Fibroblast of villous mesenchyme (primary cell): ENCODE measurements at regions not wholly inside any gene's neighbourhood (a gene's known extent, or its start where the extent isn't known, plus 50 kb on each side); places are given as distances from the start of the nearest gene placed in this dataset.
"Not testable (repeated sequence)": the region's sequence is repeated elsewhere in the genome, so short reads cannot be mapped to it uniquely, and the experiment has no call there.

Source experiments
- DNase-seq: peaks from one replicate; pipeline ENCODE4 v3.0.0-alpha.2; 2010; ENCODE audit warnings: low read depth
- H3K4me3 ChIP-seq: 2 replicates; pipeline ENCODE4 v1.5.1; 2011; ENCODE audit warnings: low read depth, mild to moderate bottlenecking, low read length
- TF ChIP-seq, protein P1 (sequence below): IDR thresholded peaks from 2 replicates; pipeline ENCODE4 v1.5.1; 2012; ENCODE audit warnings: low read depth, mild to moderate bottlenecking, low read length; ENCODE audit not compliant: insufficient read depth

DNA sequence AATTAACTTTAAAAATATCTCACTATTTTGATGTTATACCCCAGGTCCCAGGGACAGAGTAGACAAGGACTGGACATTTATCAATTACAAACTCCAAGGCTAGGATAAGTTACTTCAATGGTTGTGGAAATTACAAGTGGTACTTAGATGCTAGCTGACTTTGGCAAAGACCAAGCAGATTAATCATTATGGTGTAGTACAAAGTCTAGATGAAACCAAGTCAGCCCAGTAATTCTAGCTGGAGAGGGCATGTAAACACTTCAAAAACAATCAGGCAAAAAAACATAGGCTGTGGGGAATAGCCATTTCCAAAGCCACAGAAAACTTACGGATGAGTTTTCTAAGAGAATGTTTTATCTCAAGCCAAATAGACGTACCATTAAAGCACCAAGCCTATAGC is 124.5 kb downstream of the TSEN15 start:
- H3K4me3 ChIP-seq: no peak overlapping the region
- TF ChIP-seq, protein P1, sequence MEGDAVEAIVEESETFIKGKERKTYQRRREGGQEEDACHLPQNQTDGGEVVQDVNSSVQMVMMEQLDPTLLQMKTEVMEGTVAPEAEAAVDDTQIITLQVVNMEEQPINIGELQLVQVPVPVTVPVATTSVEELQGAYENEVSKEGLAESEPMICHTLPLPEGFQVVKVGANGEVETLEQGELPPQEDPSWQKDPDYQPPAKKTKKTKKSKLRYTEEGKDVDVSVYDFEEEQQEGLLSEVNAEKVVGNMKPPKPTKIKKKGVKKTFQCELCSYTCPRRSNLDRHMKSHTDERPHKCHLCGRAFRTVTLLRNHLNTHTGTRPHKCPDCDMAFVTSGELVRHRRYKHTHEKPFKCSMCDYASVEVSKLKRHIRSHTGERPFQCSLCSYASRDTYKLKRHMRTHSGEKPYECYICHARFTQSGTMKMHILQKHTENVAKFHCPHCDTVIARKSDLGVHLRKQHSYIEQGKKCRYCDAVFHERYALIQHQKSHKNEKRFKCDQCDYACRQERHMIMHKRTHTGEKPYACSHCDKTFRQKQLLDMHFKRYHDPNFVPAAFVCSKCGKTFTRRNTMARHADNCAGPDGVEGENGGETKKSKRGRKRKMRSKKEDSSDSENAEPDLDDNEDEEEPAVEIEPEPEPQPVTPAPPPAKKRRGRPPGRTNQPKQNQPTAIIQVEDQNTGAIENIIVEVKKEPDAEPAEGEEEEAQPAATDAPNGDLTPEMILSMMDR: no peak
- no peak for DNase-seq

DNA sequence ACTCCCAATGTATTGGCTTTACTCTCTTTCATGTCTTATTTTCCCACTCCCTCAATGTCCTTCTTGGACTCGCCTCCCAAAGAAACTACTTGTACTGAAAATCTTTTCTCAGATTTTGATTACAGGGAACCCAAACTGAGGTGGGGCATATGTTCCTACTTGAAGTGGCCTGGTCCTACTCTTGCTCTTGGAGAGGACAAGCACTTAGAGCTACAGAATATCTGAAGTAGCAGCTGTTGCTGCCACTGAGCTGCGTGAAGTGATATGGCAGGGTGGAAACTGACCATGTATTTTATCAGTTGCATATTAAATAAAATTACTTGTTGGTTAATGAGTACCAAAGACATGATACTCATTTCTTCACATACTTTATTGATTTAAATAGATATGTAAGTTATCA is 129.5 kb downstream of the TSEN15 start:
- H3K4me3 ChIP-seq: no peak overlapping the region
- DNase-seq: no peak
- TF ChIP-seq, protein P1: no peak

DNA sequence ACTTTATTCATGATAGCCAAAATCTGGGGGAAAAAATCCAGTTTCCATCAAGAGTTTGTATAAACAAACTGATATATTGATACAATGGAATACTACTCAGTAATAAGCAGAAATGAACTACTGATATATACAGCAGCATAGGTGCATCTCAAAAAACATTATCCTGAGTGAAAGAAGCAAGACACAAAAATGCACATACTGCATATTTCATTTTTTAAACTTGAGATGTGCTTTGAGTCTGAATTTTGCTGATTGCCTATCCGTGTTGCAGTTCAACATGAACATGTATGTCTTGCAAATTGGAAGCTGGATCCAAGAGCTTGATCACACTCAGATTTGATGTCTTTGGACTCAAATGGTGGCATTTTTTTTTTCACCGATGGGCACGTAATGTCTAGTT is 132.4 kb downstream of the TSEN15 start:
- DNase-seq: no peak
- H3K4me3 ChIP-seq: no peak overlapping the region
- TF ChIP-seq, protein P1: no peak

DNA sequence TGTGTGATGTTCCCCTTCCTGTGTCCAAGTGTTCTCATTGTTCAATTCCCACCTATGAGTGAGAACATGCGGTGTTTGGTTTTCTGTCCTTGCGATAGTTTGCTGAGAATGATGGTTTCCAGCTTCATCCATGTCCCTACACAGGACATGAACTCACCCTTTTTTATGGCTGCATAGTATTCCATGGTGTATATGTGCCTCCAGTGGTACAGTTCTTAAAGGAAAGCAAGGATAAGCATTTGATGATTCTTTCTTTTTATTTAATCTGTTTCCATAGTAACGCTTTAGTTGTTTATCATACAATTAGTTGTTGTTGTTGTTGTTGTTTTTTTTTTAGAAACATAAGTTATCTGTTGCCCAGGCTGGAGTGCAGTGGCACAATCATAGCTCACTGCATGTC is 133.1 kb downstream of the TSEN15 start:
- not testable (repeated sequence) for DNase-seq, H3K4me3 ChIP-seq

DNA sequence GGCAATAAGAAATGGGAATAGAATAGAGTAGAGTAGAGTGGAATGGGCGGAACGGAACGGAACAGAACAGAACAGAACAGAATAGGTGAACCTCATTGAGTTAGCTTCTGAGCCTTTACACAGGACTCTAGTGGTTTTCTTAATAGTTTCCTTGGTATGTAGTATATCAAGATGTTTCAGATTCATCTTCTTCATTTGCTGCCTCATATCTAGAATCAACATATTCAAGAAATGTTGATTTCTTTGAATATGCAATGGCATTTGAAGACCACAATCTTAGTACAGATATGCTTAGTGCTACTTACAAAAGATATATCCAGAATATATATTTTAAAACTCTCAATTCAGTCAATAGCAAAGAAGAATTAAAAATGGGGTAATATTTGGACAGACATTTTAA is 133.8 kb downstream of the TSEN15 start:
- DNase-seq: no peak
- TF ChIP-seq, protein P1: no peak
- no peak overlapping the region for H3K4me3 ChIP-seq

DNA sequence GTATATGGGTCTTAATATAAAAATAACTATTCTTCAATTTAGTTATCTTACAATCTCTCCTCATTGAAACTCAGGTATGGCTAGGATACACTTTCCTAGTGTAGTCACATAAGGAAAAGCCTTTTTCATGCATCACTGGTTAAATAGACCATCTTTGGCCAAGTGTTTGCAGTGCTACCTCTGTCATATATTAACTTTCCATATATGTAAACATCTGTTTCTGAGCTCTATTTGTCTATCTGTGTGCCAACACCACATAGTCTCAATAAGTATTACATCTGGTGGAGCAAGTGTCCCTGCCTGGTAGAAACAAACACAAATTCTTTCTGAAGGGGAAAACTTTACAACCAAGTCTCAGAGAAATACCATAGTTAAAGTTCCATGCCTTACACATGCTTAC is 134.6 kb downstream of the TSEN15 start:
- TF ChIP-seq, protein P1: no peak
- DNase-seq: no peak
- no peak overlapping the region for H3K4me3 ChIP-seq

DNA sequence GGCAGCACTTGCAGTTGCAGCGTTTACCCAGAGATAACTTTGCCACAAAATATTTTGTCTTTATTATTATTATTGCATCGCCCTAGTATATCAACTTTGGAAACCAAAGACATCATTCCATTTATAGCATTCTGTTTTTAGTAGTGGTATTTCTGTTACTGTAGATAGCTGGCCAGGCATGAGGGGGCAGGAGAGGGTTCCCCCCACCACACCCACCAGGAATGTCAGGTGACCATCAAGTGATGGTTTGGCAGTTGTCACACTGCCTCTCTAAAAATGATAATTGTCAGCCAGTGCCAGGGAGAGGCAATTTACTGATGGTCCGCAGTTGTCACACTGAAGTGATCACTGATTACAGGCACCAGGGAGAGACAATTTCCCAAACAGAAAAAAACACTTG is 135.6 kb downstream of the TSEN15 start:
- no peak for DNase-seq
- TF ChIP-seq, protein P1: no peak
- H3K4me3 ChIP-seq: no peak overlapping the region
